HUDEP-2 (cell line): ENCODE measurements at regions not wholly inside any gene's neighbourhood (a gene's known extent, or its start where the extent isn't known, plus 50 kb on each side); places are given as distances from the start of the nearest gene placed in this dataset.
"Not testable (repeated sequence)": the region's sequence is repeated elsewhere in the genome, so short reads cannot be mapped to it uniquely, and the experiment has no call there.

Source experiments
- DNase-seq, 76 experiments: peaks; one replicate each; lab custom pipeline; 2025; ENCODE audit not compliant: unreplicated experiment in 76 of 76; lab: John Stamatoyannopoulos, UW

- DNase-seq = no peak
These were observed 1761.3 kb upstream of the IGFBP7 start for GRCh38 chr4:58871509-58871908.

GRCh38 chr4:58849026-58849425 is 1738.8 kb upstream of the IGFBP7 start:
- no peak for DNase-seq

GRCh38 chr4:58843455-58843854 is 1733.3 kb upstream of the IGFBP7 start:
- no peak for DNase-seq

DNA sequence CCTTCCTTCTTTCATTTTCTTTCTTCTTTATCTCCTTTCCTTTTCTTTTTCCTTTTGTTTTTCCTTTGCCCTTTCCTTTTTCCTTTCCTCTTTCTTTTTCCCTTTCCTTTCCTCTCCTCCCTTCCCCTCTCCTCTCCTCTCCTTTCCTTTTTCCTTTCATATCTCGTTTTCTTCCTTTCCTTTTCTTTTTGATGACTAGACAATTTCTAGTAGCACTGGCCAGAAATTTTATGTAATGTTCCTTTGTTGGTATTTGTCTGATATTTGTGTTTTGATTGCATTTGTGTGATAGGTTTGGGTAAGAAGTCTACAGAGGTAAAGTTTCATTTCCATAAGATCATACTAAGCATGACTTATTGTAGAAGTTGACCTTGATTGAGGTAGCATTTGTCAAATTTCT is 1722.9 kb upstream of the IGFBP7 start:
- no peak for DNase-seq

- no peak for DNase-seq
These were observed 1715.1 kb upstream of the IGFBP7 start for GRCh38 chr4:58825278-58825677.

- DNase-seq = not testable (repeated sequence)
These were observed 1708.4 kb upstream of the IGFBP7 start for GRCh38 chr4:58818560-58818959.

GRCh38 chr4:58809948-58810347 is 1699.8 kb upstream of the IGFBP7 start:
- DNase-seq = no peak

GRCh38 chr4:58809366-58809765 is 1699.2 kb upstream of the IGFBP7 start:
- DNase-seq = no peak

DNA sequence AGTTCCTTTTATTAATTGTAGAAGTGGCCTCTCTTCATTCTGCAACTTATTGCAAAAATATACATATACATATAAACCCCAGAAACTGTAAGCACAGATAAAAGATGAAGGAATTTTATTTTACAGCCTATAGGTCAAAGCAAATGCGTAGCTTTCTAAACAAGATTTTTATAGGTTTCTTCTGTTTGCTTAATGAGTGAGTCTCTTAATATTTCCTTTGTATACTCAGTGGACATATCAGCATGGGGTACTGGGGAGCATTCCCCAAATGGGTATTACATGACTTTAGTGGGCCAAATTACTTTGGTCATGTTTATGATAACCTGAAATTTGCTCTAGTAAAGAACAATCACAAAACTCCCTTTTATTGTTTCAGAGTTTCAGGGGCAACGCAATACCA is 1698.6 kb upstream of the IGFBP7 start:
- DNase-seq = no peak

GRCh38 chr4:58807843-58808615 is 1697.8 kb upstream of the IGFBP7 start:
- no peak for DNase-seq

DNA sequence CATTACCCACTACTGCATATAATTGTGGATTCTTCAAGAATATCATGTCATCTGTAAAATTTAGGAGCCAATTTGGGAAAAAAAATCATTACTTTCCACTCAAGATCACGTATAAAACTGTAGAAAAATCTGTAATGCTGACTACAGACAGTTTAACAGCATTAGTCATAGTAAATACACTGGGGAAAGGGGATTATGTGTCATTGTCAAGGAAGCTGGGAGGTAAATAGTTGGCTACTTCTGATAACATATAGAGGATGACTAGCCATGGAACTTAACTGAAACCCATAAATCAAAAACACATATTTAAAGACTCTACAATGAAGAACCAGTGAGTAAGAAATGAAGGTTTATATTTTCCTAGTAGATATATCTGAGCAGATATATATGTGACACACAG is 1666.4 kb upstream of the IGFBP7 start:
- DNase-seq = no peak

DNA sequence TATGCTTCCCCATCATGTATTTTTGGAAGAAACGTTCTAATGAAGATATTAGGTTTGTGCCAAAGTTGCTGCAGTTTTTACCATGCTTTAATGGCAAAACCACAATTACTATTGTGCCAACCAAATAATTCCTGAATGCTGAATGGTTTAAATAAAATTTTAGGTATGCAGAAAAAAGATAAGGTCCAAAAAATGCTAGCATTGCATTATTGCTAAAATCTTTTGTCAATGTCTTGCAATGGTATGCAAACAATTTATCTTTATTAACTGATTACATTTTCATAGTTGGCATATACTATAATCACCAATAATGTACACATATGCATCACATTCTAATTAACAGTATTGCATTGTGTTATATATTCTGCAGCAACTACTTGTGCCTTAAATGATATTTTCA is 1657.4 kb upstream of the IGFBP7 start:
- no peak for DNase-seq

GRCh38 chr4:58766763-58767162 is 1656.6 kb upstream of the IGFBP7 start:
- DNase-seq = no peak

- no peak for DNase-seq
These were observed 1651.4 kb upstream of the IGFBP7 start for GRCh38 chr4:58761563-58761962.

GRCh38 chr4:58760737-58761136 is 1650.6 kb upstream of the IGFBP7 start:
- no peak for DNase-seq

- no peak for DNase-seq
These were observed 1649.9 kb upstream of the IGFBP7 start for GRCh38 chr4:58760100-58760499.

DNA sequence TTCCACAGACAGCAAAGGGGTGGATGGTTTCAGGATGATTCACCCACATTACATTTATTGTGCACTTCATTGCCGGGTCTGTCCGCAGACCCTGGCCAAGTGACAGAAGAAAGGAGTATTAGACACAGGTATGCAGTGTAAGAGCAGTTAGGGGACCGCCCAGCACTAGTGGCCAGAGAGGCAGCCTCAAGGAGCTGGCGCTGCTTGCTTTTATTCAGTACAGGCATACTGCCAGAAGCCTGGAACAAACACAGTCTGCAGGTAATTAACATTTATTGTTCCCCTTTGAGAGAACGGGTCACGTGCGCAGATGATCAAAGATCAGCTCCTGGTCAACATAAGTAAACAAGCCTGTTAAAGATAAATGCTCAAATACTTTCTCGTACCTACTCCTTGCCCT is 1639.0 kb upstream of the IGFBP7 start:
- no peak for DNase-seq

DNA sequence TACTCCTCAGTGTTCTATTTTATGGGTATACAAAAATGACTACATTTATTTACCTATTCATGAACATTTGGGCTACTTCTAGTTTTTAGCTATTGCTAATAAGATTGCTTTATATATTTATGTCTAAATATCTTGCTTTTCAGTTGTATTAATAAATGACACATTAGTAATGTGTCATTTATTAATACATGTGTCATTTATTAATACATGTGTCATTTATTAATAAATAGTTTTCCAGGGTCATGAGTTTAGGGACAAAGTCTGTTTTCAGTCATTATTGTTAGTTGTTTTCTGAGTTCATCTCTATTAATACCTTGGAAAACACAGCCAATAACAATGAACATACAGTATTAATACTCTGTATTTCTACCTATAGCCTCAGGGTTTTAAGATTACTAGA is 1630.7 kb upstream of the IGFBP7 start:
- DNase-seq = no peak

DNA sequence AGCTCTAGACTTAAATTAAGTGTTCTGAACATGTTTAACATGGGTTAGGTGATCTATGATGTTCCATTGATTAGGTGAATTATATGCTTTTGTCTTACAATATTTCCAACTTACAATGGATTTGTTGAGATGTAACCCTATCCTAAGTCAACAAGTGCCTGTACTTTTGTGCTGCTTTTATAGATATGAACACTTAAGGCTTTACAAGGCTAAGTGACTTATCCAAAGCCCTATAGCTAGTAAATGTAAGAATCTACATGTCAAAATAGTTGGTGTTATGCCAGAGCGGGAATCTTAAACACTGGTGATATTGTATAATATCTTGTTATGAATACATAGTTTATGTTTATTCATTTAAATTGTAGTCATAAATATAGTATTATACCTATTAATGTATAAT is 1629.1 kb upstream of the IGFBP7 start:
- DNase-seq = no peak

DNA sequence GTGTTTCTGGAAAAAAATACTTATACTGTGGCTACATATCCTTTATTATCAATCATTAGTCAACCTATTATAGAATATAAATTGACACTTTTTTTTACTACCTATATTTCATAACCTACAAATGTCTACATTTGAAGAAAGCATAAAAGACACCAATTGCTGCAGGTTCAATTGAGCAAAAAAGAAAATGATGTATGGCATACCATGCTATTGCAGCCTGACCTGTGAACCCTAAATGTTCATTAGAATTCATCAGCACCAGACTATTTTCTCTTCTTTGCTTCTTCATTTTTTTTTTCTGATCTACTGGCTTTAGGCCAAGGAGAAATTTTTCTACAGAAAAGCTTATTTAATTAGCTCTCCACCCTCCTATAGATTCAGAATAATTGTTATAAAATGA is 1628.2 kb upstream of the IGFBP7 start:
- no peak for DNase-seq

DNA sequence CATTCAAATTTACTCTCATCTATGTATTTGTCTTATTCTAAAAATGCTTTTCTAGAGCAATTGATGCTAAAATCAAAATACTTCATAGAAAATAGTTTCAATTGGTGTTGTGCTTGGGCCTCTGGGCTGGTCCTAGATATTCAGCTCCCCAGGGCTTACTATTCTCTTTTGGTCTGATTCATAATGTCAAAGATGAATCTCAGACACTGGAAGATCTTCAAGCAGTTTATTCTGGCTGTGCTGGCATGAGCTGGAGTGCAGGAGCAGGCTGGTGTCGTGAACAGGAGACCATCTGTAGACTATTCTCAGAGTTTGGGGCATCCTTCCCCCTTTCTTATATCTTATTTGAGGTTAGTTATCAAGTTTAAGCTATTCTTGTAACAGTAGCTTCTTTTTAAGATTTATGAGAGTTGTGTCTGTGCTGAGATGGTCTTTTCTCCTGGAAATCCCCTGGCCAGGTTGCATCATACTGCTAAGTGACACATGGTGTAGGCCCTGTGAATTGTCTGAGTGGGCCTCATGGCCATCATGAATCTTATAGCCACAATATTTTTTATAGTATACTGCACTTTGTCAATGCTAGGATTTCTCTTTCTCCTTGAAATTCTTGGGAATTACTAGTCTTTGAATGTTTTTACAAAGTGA is 1624.0 kb upstream of the IGFBP7 start:
- no peak for DNase-seq

- no peak for DNase-seq
These were observed 1622.8 kb upstream of the IGFBP7 start for GRCh38 chr4:58732973-58733372.
